ENCODE measurements at regions not wholly inside any gene's neighbourhood (a gene's known extent, or its start where the extent isn't known, plus 50 kb on each side); places are given as distances from the start of the nearest gene placed in this dataset.

GRCh38 chr16:7090628-7091115 is 242.0 kb upstream of the RBFOX1 start:
- no peak for DNase-seq

GRCh38 chr16:7089751-7090150 is 242.9 kb upstream of the RBFOX1 start:
- DNase-seq = no peak

DNA sequence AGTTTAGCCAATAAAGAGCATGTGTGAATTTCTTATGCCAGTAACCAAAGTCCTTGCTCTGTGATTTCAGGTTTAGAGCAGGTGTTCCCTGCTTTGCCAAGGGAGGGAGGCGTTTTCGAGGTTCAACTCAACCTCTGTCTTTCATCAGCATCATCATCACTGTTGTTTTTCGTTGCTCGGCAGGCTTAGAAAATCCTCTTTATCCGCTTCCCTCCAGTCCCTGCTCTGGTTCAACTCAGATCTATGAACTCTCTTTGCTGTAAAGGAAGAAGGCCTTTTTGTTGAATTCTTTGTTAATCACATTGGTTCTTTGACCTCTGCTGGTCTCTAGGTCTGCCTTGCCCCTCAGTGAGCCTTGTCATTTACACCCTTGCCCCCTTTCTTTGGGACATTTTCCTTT is 243.9 kb upstream of the RBFOX1 start:
- DNase-seq = no peak

DNA sequence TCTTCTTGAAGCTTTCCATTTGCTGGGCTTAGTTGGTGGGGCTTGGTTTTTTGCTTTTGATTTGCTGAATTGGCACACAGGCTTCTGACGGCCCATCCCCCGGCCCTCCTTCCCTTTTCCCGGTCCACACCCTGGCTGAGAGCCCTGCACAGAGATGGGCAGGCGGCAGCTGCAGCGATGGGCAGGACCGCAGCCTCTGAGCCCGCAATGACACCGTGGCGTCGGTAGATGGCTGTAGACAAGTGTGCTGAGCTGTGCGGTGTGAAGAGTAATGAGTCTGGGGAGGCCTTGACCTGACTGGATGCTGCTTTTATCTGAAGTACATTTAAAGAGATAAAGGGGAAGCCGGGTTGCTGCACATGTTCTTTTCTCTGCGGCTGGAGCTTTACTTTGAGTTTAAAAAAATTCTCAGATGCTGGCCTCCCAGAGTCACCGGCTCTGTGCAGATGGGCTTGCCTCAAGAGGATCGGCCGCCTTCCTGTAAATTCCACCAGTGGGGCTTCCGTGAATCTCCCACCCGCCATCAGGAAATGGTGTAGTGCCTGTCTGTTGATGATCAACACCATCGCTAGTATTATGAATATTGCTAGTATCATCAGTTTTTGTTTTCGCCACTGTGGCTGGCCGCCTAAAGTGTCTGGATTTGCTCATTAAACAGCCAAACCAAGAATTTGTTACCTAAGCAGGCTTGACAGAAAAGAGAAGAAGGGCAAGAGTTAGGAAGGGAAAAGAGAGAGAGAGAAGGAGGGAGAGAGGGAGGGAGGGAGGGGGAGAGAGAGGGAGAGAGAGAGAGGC is 245.6 kb upstream of the RBFOX1 start:
- no peak for DNase-seq

- DNase-seq = no peak
Observed at GRCh38 chr16:7085776-7086175, 246.9 kb upstream of the RBFOX1 start.

GRCh38 chr16:7083096-7083495 is 249.5 kb upstream of the RBFOX1 start:
- DNase-seq = no peak

DNA sequence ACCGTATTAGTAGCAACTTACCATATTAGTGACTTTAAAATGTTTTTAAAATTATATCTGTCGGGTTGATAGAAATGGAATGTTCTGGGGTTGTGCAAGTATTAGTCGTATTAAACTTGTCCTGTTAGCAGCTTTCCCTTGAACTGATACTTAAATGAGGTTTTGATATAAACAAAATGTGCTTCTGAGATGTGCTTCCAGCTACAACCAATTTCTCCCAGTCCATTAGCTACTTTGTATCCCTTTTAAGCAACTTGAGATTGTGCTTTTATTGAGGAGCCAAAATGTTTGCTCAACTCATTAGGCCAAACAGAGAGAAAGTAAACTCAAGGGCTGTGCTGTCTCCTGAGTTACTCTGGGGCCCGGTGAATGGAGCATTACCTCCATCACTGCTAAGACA is 255.0 kb upstream of the RBFOX1 start:
- DNase-seq = no peak

GRCh38 chr16:7074715-7075114 is 257.9 kb upstream of the RBFOX1 start:
- no peak for DNase-seq

DNA sequence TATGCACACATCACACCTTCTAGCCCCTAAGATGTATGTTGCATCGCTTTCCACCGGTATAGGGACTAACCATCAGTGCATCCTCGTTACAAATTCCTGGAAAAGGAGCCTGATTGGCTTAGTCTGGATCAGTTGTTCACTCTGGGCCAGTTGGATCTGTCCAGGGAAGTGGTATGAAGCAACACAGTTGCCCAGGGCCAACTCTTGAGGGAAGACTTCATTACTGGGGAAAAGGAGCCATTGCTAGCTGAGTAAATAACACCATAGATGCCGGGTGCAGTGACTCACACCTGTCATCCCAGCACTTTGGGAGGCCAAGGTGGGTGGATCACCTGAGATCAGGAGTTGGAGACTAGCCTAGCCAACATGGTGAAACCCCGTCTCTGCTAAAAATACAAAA is 275.2 kb upstream of the RBFOX1 start:
- DNase-seq = no peak

DNA sequence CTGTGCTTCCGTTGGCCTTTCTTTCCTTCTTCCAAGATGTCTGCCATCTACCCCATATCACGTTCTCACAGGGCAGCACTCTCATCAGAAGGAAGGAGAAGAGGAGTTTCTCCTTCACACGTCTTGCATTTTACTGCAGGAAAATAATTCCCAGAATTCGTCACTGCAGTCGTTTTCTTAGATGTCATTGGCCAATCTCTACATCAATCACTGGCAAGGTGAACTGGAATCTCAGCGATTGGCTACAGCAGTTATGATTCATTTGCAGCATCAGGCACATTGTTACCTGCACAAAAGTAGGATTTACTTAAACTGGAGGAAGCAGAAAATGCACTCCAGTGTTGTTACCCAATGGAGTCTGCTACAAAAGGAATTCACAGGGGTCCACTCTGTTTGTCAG is 277.2 kb upstream of the RBFOX1 start:
- no peak for DNase-seq

- no peak for DNase-seq
Observed at GRCh38 chr16:7051591-7052349, 280.9 kb upstream of the RBFOX1 start.

GRCh38 chr16:7044331-7044730 is 288.3 kb upstream of the RBFOX1 start:
- DNase-seq = no peak

- DNase-seq = no peak
Observed at GRCh38 chr16:7038475-7038874, 294.2 kb upstream of the RBFOX1 start.

- no peak for DNase-seq
Observed at GRCh38 chr16:7037495-7037894, 295.1 kb upstream of the RBFOX1 start.

DNA sequence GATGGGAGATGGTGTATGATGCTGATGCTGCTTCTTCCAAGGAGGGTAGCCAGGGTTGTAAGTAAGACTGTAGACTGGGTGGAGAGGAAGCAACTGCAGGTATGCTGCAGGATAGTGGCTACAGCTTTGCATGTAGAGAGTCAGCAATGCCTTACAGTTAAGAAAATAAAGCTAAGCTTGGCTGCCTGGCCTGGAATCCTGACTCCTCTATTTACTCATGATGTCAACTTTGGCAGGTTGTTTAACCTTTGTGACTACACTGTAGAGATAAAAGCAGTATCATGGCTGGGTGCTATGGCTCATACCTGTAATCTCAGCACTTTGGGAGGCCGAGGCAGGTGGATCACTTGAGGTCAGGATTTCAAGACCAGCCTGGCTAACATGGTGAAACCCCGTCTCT is 301.6 kb upstream of the RBFOX1 start:
- no peak for DNase-seq

DNA sequence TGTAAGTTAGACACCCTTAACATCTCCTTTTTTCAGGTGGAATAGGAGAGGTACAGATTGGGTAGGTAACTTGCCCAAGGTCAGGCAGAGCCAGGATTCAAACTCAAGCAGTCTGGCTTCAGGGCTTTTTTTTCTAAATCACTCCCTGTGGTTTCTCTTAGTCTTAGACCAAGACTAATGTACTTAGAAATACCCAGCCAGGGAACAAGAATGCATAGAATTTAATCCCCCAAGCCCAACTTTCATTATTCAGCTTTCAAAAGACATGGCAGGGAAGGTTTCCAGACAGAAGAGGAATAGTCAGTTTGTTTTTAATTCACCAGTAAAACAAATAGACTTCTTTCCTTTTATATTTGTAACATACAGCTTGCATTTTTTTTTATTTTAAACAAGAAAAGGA is 305.2 kb upstream of the RBFOX1 start:
- no peak for DNase-seq

DNA sequence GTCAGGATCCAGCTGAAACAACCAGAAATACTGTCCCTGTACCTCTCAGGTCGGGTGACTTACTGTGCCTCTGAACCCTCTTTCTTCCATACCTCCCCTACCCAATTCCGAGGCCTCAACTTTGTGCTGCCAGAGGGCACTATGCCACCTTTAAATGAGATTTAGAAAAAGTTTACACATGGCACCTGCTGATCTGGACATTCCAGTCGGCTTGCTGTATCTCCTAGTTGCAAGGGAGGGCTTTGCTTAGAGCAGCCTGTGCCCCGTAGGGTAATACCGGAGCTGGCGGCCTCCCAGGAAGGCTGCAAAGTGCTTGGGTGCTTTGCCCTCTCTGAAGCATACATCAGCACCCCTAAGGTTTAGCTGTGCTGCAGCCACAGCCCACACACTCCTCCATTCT is 306.0 kb upstream of the RBFOX1 start:
- DNase-seq = no peak

DNA sequence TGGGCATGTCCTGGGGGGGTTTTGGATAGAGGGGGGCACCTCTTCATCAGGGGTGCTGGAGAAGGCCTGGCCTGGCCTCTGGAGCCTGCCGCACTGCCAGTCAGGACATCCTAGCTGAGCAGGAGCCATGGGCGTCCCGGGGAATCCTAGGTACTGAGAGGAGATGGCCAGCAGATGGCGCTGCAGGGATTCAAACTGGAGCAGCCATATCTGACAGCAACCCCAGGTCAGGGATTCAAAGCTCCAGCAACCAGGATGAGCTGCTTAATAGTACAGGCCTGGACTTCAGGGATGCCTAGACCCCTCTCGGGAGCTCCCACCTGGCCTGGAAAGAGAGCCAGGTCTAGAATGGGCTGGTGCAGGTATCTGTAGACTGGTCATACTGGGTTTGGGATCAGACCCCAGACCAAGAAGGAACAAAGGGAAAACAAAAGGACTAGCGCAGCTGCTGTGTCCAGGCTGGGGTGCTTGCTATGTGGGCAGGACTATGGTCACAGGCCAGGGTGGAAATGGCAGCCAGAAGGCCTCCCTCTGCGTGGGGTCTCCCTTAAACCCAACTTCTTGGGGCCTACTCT is 306.9 kb upstream of the RBFOX1 start:
- peak; percentile 50 for DNase-seq

DNA sequence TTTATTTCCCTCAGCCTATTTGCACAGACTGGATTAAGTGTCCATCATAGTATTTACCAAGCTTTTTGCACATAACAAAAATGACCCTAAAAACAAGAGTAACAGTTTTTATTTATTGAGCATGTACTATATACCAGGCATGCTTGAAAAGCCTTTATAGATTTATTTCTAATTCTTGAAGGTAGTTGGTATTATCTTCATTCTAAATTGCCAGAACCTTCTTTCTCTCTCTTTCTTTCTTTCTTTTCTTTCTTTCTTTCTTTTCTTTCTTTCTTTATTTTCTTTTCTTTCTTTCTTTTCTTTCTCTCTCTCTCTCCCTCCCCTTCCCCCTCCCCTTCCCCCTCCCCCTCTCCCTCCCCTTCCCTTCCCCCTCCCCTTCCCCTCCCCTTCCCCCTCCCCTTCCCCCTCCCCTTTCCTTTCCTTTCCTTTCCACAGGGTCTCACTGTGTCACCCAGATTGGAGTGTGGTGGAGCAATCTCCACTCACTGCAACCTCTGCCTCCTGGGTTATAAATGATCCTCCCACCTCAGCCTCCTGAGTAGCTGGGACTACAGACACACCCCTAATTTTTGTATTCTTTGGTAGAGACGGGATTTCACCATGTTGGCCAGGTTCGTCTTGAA is 310.9 kb upstream of the RBFOX1 start:
- no peak for DNase-seq

- DNase-seq = no peak
Observed at GRCh38 chr16:7017006-7017662, 315.5 kb upstream of the RBFOX1 start.

DNA sequence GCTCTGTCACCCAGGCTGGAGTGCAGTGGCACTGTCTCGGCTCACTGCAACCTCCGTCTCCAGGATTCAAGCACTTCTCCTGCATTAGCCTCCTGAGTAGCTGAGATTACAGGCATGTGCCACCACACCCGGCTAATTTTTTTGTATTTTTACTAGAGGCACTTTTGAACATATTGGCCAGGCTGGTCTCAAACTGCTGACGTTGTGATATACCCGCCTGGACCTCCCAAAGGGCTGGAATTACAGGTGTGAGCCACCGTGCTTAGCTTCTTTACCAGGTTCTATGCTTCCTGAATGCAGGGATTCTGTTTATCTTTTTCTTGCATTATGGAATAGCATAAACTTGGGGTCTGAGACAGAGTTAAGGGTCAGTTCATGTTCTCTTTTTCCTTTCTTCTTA is 317.9 kb upstream of the RBFOX1 start:
- no peak for DNase-seq

GRCh38 chr16:7013990-7014389 is 318.7 kb upstream of the RBFOX1 start:
- DNase-seq = no peak

GRCh38 chr16:7004266-7004665 is 328.4 kb upstream of the RBFOX1 start:
- no peak for DNase-seq
